ENCODE measurements at regions not wholly inside any gene's neighbourhood (a gene's known extent, or its start where the extent isn't known, plus 50 kb on each side); places are given as distances from the start of the nearest gene placed in this dataset.

DNA sequence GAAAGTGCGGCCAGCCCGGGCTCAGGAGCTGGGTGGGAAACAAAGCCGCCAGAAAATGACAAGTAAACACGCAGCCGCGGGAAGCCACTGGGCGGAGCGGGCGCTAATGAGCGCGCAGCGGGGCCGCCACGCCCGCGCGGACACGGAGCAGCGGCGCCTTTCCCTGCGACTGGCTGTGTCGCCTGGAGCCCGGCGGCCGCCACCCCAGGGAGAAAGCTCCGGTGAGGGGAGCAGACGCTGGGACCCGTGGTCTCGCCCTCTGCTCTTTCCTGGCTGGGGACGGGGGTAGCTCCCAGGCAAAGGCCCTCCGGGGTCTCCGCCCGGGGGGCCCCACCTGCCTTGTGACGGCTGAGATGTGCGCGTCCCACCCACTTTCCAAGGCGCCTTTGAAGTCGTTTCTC is 54.9 kb downstream of the PRR18 start:
- no peak for TF ChIP-seq CTCF (conservative IDR thresholded peaks at IDR 0.05 in 1 of 2, IDR thresholded peaks at IDR 0.05 in 1 of 2; ENCODE audit: extremely low read depth in 1 of 2, insufficient read depth in 1 of 2, low read depth in 1 of 2, low read length in 2 of 2)
- TF ChIP-seq EZH2 (IDR thresholded peaks at IDR 0.05; ENCODE audit: borderline replicate concordance, low read length): no peak
